Aorta (tissue), 5 donors: ENCODE measurements at regions not wholly inside any gene's neighbourhood (a gene's known extent, or its start where the extent isn't known, plus 50 kb on each side); places are given as distances from the start of the nearest gene placed in this dataset.

Experiments used
- ATAC-seq: fragments of 200-7000 bp; cut with Tn5 transposase; one replicate; pipeline ENCODE4 v1.9.1; 2022; ENCODE audit warnings: moderate library complexity; ENCODE audit not compliant: low FRiP score
- DNase-seq, 2 donors: peaks; one replicate each; pipeline ENCODE4 v3.0.0-alpha.2; 2020
- H3K27ac ChIP-seq, 2 donors: one replicate each; pipeline ENCODE4 v1.5.1; 2013; ENCODE audit warnings: low read length in 2 of 2, mild to moderate bottlenecking in 2 of 2, moderate library complexity in 2 of 2, control low read depth in 1 of 2, inconsistent platforms in 1 of 2, low read depth in 1 of 2
- H3K27me3 ChIP-seq, 2 donors: one replicate each; pipeline ENCODE4 v1.6.1; 2013; ENCODE audit warnings: control low read depth in 1 of 2, low read length in 1 of 2, mild to moderate bottlenecking in 1 of 2, moderate library complexity in 1 of 2; ENCODE audit not compliant: insufficient read depth in 2 of 2, control insufficient read depth in 1 of 2
- H3K36me3 ChIP-seq, 2 donors: one replicate each; pipeline ENCODE4 v1.6.1; 2013; ENCODE audit warnings: control low read depth in 1 of 2, low read length in 1 of 2, mild to moderate bottlenecking in 1 of 2; ENCODE audit not compliant: insufficient read depth in 2 of 2, control insufficient read depth in 1 of 2
- H3K4me1 ChIP-seq, 2 donors: one replicate each; pipeline ENCODE4 v1.6.1; 2013; ENCODE audit warnings: low read length in 2 of 2, control low read depth in 1 of 2, mild to moderate bottlenecking in 1 of 2, moderate library complexity in 1 of 2; ENCODE audit not compliant: insufficient read depth in 2 of 2, control insufficient read depth in 1 of 2
- H3K4me3 ChIP-seq, 2 donors: one replicate each; pipeline ENCODE4 v1.5.1; 2013; ENCODE audit warnings: low read length in 2 of 2, control low read depth in 1 of 2, mild to moderate bottlenecking in 1 of 2
- H3K9me3 ChIP-seq: one replicate; pipeline ENCODE4 v1.6.1; 2013; ENCODE audit warnings: mild to moderate bottlenecking, low read length; ENCODE audit not compliant: control insufficient read depth
- WGBS, 2 donors: extraction: QIAGEN DNeasy Blood & Tissue Kit; methylation state at CpG; one replicate each; pipeline ENCODE4 v1.1.7; 2013; 5-methylcytosine and 5-hydroxymethylcytosine counted together
- intact Hi-C, 2 donors: fragments of 100-400 bp; cut with DNase I; formaldehyde crosslinking; loops; one replicate each; pipeline versions ENCODE4 v1.14.2 to v1.15.0; 2022
- donor health status: healthy with polysubstance abuse.
- donor health status: Bipolar disorder and iron deficiency.
- donor health status: DM: no; HTN: no; CAD: no.
- donor health status: DM: no; HTN: no; CAD: no.
- donor health status: DM: yes; HTN: yes; CAD: no.

DNA sequence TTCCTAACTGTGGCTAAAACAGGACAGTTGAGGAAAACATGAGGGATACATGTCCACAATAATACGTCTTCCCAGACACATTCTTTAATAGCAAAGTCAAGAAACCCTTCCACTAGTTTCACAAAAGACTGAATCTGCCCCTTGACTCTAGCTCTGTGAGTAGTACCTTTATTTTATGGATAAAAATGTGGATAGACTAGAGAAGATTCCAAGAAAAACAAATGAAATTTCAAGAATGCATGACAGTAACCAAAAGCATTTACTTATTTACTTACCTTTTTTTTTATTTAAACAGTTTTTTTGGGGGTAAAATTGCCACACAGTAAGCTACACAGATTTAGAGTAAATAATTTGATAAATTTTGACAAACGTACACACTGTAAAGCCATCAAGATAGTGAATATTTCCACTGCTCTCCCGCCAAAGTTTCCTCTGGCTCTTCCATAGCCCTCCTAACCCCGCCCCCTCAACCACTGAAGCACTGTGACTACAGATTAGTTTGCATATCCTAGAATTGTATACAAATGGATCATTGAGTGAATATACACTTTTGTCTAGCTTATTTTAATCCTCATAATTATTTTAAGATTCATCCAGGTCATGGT lies 420.4 kb upstream of the ZMIZ1 start:
- no peaks in the 10 kb centered on the region for H3K4me1 ChIP-seq
- DNase-seq, result no peak
- H3K36me3 ChIP-seq, result no peaks in the 10 kb centered on the region
- no peak overlapping the region for H3K4me3 ChIP-seq
- H3K9me3 ChIP-seq, result peaks cover 2% of the 10 kb centered on the region
- H3K27me3 ChIP-seq, result no peaks in the 10 kb centered on the region
- no peak for ATAC-seq
- 77 to 86% methylated on average over 4 of the region's 4 CpGs for WGBS, 2 donors
- no peak overlapping the region for H3K27ac ChIP-seq
- intact Hi-C loops, result no loop called here

DNA sequence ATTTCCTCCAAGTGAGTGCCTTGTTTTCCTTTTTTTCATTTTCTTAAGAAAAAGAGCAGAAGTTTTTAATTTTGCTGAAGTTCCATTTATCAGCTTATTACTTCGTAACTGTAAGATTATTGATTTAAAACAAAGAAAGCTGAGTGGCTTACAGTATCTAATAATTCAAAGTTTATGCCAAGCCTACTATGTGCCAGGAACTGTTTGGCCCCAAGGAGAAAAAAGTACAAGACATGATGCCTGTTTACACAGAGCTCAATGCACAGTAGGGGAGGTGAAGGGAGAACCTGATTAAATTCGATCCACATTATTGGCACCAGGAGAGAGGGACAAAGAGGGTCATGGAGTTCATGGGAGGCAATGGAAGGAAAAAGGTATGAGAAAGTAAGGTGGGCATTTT lies 419.3 kb upstream of the ZMIZ1 start:
- 90 to 92% methylated on average over 2 of the region's 2 CpGs for WGBS, 2 donors
- Histone ChIP-seq H3K9me3 (peaks cover 2% of the 10 kb centered on the region), H3K36me3 (no peaks in the 10 kb centered on the region), H3K27me3 (no peaks in the 10 kb centered on the region), H3K4me1 (no peaks in the 10 kb centered on the region), H3K27ac (no peak overlapping the region), H3K4me3 (no peak overlapping the region)
- ATAC-seq, result no peak
- intact Hi-C loops, result no loop called here
- DNase-seq, result no peak

DNA sequence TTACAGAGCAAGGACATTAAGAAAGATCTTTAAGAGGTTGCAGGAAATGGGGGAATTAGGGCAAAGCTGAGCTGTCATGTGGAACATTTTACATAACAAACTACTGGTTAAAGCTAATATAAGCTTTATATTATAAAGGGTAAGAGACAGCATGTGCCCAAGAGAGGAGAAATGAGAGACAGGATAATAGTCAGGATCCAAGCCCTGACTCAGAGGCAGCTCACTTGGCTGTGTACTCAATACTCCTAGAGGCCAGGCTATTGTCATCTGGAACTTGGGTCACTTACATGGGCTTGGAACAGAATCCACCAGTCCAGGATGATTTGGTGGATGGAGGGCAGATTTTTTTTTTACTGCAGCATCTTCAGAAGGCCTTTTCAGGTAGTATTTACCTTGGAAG lies 418.6 kb upstream of the ZMIZ1 start:
- ATAC-seq, result no peak
- intact Hi-C loops, result loop anchor here in 1 of 2 donors (10.0 kb wide), 2 partner anchors 545 to 605 kb away; no protein-coding TSS in a partner anchor
- Histone ChIP-seq H3K27me3 (no peaks in the 10 kb centered on the region), H3K4me1 (no peaks in the 10 kb centered on the region), H3K27ac (no peak overlapping the region), H3K9me3 (no peaks in the 10 kb centered on the region), H3K36me3 (no peaks in the 10 kb centered on the region), H3K4me3 (no peak overlapping the region)
- DNase-seq, result no peak

DNA sequence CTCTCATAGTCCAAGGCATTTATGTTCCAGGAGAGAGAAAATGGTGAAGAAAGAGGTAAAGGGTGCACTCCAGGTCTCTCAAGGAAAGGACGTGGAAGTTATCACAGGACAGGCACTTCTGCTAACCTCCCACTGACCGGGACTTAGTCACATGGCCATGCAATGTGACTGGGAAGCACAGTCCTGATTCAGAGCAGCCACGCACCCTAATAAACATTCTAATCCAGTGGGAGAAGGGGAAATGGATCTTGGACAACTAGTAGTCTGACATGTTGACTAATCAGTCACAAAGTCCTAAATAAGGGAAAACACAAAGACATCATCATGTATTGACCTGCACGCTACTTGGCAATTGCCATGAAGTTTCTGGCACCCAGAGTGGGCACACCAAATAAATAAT lies 417.5 kb upstream of the ZMIZ1 start:
- no peak for ATAC-seq
- Histone ChIP-seq H3K27me3 (no peaks in the 10 kb centered on the region), H3K4me1 (no peaks in the 10 kb centered on the region), H3K9me3 (no peaks in the 10 kb centered on the region), H3K36me3 (no peaks in the 10 kb centered on the region), H3K27ac (no peak overlapping the region), H3K4me3 (no peak overlapping the region)
- intact Hi-C loops, result loop anchor here in 1 of 2 donors (10.0 kb wide), 2 partner anchors 544 to 606 kb away; no protein-coding TSS in a partner anchor
- 92 to 94% methylated on average over 4 of the region's 4 CpGs for WGBS, 2 donors
- no peak for DNase-seq

DNA sequence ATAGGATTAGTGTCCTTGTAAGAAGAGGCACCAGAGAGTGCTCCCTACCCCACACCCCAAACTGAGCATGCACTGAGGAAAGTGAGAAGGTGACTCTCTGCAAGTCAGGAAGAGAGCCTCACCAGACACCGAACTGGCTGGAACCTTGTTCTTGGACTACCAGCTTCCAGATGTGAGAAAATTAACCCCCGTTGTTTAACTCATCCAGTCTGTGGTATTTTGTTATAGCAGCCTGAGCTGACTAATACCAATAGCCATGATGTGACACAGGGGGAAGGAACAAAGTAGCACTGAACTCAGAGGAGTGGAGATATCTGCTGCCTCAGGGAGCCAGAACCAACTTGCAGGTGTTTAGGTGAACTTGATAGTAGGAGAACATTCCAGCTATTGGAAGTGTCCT lies 415.2 kb upstream of the ZMIZ1 start:
- 96 to 98% methylated on average over 2 of the region's 2 CpGs for WGBS, 2 donors
- Histone ChIP-seq H3K9me3 (no peaks in the 10 kb centered on the region), H3K4me3 (no peak overlapping the region), H3K27me3 (no peaks in the 10 kb centered on the region), H3K27ac (no peak overlapping the region), H3K36me3 (no peaks in the 10 kb centered on the region), H3K4me1 (no peaks in the 10 kb centered on the region)
- intact Hi-C loops, result loop anchor here in 1 of 2 donors (10.0 kb wide), 2 partner anchors 541 to 609 kb away; no protein-coding TSS in a partner anchor
- ATAC-seq (no peak), DNase-seq (no peak)

DNA sequence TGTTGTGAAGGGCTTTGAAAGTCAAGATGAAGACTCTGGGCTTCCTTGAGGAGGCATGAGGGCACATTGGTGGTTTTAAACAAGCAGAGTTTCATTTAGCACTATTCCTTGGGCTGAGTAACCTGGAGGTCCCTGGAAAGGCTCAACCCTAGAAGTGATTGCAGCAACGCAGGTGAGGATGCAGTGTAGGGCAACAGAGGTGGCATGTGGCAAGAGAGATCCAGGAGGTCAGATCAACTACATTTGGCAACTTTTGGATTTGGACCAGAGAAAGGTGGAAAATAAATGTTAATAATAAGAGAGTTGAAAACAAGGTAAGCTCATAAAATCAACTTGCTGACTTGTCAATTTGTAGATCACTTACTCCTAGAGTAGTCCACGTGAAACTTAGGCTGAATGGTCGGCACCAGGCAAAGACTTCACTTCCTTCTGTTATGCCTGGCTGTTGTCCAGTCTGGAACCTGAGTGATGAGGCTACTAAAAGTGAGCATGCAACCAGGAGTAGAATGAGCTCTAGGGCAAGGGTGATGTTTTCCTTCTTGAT lies 414.6 kb upstream of the ZMIZ1 start:
- no peaks in the 10 kb centered on the region for H3K9me3 ChIP-seq
- ATAC-seq (no peak), DNase-seq (no peak)
- no peaks in the 10 kb centered on the region for H3K4me1 ChIP-seq
- intact Hi-C loops, result loop anchor here in 1 of 2 donors (10.0 kb wide), 2 partner anchors 541 to 609 kb away; no protein-coding TSS in a partner anchor
- no peaks in the 10 kb centered on the region for H3K36me3 ChIP-seq
- 58 to 77% methylated on average over 3 of the region's 3 CpGs for WGBS, 2 donors
- no peaks in the 10 kb centered on the region for H3K27me3 ChIP-seq
- no peak overlapping the region for H3K4me3 ChIP-seq
- H3K27ac ChIP-seq, result no peak overlapping the region

DNA sequence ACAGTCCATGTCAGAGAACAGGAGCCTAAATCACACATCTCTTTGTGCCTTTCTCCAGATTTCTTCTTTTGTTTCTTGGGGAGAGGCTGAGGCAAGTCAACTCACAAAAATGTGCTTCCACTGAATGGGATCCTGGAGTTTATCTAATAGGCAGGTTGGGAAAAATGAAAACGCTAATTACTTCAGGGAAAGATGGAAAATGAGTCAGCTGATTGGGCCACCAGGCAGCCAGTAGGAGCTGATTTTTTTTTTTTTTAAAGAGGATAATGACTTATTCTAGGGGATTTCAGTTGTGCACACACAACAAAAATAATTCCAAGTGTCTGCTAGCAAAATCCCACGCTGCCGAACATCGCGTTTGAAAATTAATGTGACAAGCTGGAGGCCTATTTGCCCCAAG lies 412.8 kb upstream of the ZMIZ1 start:
- intact Hi-C loops, result loop anchor here (2.0 to 10.0 kb wide), 4 partner anchors 443 to 611 kb away; no protein-coding TSS in a partner anchor
- ATAC-seq, result no peak

DNA sequence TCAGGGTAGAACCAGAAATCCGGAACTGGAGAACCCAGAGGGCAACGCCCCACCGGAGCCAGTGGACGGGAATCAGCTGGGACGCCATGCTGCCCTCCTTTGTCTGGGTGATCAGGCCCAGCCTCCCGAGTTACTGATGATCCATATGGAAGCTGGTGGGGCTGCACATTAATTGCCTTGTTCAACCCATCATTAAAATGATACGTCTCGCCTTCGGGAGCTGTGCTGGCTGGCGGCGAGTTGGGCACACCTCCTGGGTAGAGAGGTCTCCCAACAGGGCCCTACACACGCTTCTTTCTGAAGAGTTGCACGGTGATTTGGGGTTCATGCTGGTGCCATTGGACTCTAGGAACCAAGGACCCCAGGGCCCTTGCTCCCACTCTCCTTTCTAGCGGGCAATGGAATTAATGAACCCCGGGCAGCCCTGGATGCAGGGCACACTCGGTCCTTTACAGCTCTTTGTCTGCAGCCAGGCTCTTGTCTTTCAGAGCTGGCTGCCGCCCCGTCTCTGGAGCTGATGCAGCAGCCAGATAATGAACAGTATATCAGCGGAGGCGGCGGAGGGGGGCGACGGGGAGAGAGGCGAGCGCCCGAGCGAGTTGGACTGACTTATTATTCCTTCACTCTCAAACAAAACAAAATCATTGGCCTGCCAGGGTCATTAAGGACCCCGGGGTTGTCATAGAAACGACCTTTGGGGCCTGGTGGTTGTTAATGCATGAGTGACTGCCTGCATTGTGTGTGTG lies 412.2 kb upstream of the ZMIZ1 start:
- Histone ChIP-seq H3K36me3 (no peaks in the 10 kb centered on the region), H3K27me3 (no peaks in the 10 kb centered on the region), H3K9me3 (no peaks in the 10 kb centered on the region), H3K4me1 (no peaks in the 10 kb centered on the region), H3K4me3 (no peak overlapping the region), H3K27ac (no peak overlapping the region)
- intact Hi-C loops, result loop anchor here (2.0 to 10.0 kb wide), 4 partner anchors 444 to 612 kb away; no protein-coding TSS in a partner anchor
- ATAC-seq (no peak), DNase-seq (no peak)
- 66 to 70% methylated on average over 29 of the region's 29 CpGs for WGBS, 2 donors

More for the DNA sequence above, 412.8 kb upstream of the ZMIZ1 start:
- Histone ChIP-seq H3K4me1 (no peaks in the 10 kb centered on the region), H3K27ac (no peak overlapping the region), H3K27me3 (no peaks in the 10 kb centered on the region), H3K36me3 (no peaks in the 10 kb centered on the region), H3K4me3 (no peak overlapping the region), H3K9me3 (no peaks in the 10 kb centered on the region)
- DNase-seq, result no peak
- WGBS, 2 donors, result 97% methylated on average over 5 of the region's 5 CpGs
